Adrenal gland (tissue), 9 donors: ENCODE measurements at regions not wholly inside any gene's neighbourhood (a gene's known extent, or its start where the extent isn't known, plus 50 kb on each side); places are given as distances from the start of the nearest gene placed in this dataset.

ENCODE experiments used
- DNase-seq, 7 donors: peaks; one replicate each; pipeline ENCODE4 v3.0.0-alpha.2; 2019 to 2020
- H3K27ac ChIP-seq, 5 donors: fragments of 200-600 bp; sonication (generic) in 4 of 5; 1 replicate in 3 of 5; 2 replicates in 2 of 5; pipeline versions ENCODE4 v1.5.1 to v1.8.0; 2016 to 2020; ENCODE audit warnings: mild to moderate bottlenecking in 1 of 5
- H3K27me3 ChIP-seq: fragments of 200-600 bp; 2 replicates; pipeline ENCODE4 v1.8.0; 2021
- H3K36me3 ChIP-seq, 2 donors: fragments of 200-600 bp; replicated peaks in 1 of 2; 1 replicate in 1 of 2; 2 replicates in 1 of 2; pipeline versions ENCODE4 v1.5.1 to v1.8.0; 2018 to 2022
- H3K4me1 ChIP-seq, 2 donors: fragments of 200-600 bp; replicated peaks in 1 of 2; 1 replicate in 1 of 2; 2 replicates in 1 of 2; pipeline versions ENCODE4 v1.5.1 to v1.8.0; 2018 to 2021
- H3K4me3 ChIP-seq, 4 donors: fragments of 200-600 bp; sonication (generic) in 3 of 4; one replicate each; pipeline ENCODE4 v1.5.1; 2016 to 2018
- H3K9me3 ChIP-seq, 3 donors: fragments of 200-600 bp; sonication (generic) in 1 of 3; replicated peaks in 1 of 3; 1 replicate in 2 of 3; 2 replicates in 1 of 3; pipeline versions ENCODE4 v1.5.1 to v1.8.0; 2016 to 2021
- POLR2A ChIP-seq, 2 donors: fragments of 450-650 bp; IDR thresholded peaks; one replicate each; pipeline ENCODE4 v1.6.1; 2017; ENCODE audit warnings: antibody characterized with exemption in 2 of 2, mild to moderate bottlenecking in 2 of 2, moderate library complexity in 1 of 2
- WGBS, 4 donors: extraction: QIAGEN DNeasy Blood & Tissue Kit in 2 of 4; methylation state at CpG; one replicate each; pipeline versions ENCODE4 v1.1.5 to v1.1.7; 2013 to 2017; 5-methylcytosine and 5-hydroxymethylcytosine counted together
- intact Hi-C, 2 donors: fragments of 100-400 bp; cut with DNase I; formaldehyde crosslinking; loops; one replicate each; pipeline versions ENCODE4 v1.14.1 to v1.15.0; 2022 to 2023
- TF ChIP-seq, protein P1 (sequence below), 6 experiments: fragments of 450-650 bp in 4 of 6; fragments of 200-600 bp in 2 of 6; sonication (generic) in 1 of 6; IDR thresholded peaks; 1 replicate in 5 of 6; 2 replicates in 1 of 6; pipeline versions ENCODE4 v1.5.1 to v1.8.0; 2016 to 2021; ENCODE audit warnings: antibody characterized with exemption in 6 of 6, mild to moderate bottlenecking in 2 of 6, moderate library complexity in 1 of 6
- donor health status: healthy with polysubstance abuse.
- donor health status: Bipolar disorder and iron deficiency.
- donor health status: DM: yes; HTN: yes; CAD: no.
- donor health status: DM: no; HTN: no; CAD: no.
- donor health status: DM: no; HTN: no; CAD: no.

DNA sequence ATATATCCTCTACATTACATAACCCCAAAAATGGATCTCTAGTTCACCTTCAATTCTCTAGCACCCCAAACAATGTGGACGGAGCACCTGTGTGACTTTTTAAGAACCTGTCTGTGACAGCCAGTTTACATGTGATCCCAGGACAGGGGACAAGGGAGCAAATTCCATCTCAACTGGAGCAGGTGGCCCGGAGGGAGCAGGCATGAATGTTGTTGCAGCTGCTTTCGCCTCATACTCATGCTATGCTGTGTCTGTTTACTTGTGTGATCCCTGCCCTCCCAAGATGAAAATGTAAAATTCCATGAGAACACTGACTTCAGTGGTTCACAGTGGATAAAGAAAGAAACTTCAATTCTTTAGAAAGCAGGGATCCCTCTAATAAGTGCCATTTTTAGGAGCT is 600.3 kb downstream of the CDH26 start:
- no peak for TF ChIP-seq POLR2A (IDR thresholded peaks at IDR 0.05)
- TF ChIP-seq, protein P1, sequence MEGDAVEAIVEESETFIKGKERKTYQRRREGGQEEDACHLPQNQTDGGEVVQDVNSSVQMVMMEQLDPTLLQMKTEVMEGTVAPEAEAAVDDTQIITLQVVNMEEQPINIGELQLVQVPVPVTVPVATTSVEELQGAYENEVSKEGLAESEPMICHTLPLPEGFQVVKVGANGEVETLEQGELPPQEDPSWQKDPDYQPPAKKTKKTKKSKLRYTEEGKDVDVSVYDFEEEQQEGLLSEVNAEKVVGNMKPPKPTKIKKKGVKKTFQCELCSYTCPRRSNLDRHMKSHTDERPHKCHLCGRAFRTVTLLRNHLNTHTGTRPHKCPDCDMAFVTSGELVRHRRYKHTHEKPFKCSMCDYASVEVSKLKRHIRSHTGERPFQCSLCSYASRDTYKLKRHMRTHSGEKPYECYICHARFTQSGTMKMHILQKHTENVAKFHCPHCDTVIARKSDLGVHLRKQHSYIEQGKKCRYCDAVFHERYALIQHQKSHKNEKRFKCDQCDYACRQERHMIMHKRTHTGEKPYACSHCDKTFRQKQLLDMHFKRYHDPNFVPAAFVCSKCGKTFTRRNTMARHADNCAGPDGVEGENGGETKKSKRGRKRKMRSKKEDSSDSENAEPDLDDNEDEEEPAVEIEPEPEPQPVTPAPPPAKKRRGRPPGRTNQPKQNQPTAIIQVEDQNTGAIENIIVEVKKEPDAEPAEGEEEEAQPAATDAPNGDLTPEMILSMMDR (IDR thresholded peaks at IDR 0.05) = no peak
- Histone ChIP-seq H3K36me3 (no peaks in the 10 kb centered on the region), H3K4me1 (no peaks in the 10 kb centered on the region), H3K27ac (no peak overlapping the region), H3K4me3 (no peak overlapping the region), H3K27me3 (no peaks in the 10 kb centered on the region), H3K9me3 (no peaks in the 10 kb centered on the region)
- WGBS, 4 donors = 63 to 92% (median 86%) methylated on average over 3 of the region's 3 CpGs
- intact Hi-C loops = no loop called here
- DNase-seq = no peak

DNA sequence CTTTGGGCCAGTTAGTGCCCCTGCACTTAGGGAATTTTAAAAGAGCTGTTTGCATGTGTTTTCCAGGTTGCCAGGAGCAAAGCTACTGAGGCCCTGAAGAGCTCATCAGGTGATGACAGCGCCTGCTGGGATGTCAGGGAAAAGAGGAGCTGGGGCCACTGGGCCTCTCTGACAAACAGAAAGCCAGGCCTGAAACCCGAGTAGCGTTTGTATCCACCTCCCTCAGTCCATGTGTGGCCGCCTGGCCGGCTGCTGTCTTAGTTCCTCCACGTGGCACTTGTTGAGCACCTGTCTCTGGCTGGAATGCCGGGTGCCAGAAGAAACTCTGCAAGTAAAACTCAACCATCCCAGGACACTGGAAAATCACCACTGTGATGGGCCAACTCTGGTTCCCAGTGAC is 601.2 kb downstream of the CDH26 start:
- Histone ChIP-seq H3K4me3 (no peak overlapping the region), H3K36me3 (no peaks in the 10 kb centered on the region), H3K27me3 (no peaks in the 10 kb centered on the region), H3K27ac (no peak overlapping the region), H3K9me3 (no peaks in the 10 kb centered on the region), H3K4me1 (no peaks in the 10 kb centered on the region)
- TF ChIP-seq, protein P1 (IDR thresholded peaks at IDR 0.05) = no peak
- TF ChIP-seq POLR2A (IDR thresholded peaks at IDR 0.05) = no peak
- intact Hi-C loops = no loop called here
- WGBS, 4 donors = 40 to 73% (median 58%) methylated on average over 1 to 7 of the region's 7 CpGs
- no peak for DNase-seq

DNA sequence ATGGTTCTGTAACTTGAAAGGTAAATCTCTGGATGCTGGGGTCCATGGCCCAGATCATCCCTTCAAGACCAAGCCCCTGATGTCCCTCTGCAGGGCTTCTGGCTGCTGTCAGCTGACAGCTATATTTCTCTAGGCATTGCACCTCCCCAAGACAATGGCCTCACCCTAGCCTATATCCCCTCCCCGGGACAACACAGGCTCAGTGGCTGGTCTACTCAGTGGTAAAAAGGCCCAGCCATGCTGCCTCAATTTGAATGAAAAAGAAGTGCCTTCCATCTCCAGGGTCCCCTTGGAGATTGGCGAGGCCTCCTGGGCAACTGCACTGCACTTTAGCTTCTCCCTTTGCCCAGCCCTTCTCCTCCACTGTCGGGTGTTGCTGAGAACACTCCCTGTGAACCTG is 602.8 kb downstream of the CDH26 start:
- no peak for TF ChIP-seq POLR2A (IDR thresholded peaks at IDR 0.05)
- TF ChIP-seq, protein P1 (IDR thresholded peaks at IDR 0.05) = no peak
- intact Hi-C loops = no loop called here
- Histone ChIP-seq H3K27ac (no peak overlapping the region), H3K36me3 (no peaks in the 10 kb centered on the region), H3K4me3 (no peak overlapping the region), H3K4me1 (no peaks in the 10 kb centered on the region), H3K27me3 (no peaks in the 10 kb centered on the region), H3K9me3 (no peaks in the 10 kb centered on the region)
- 76 to 91% (median 84%) methylated on average over 2 to 3 of the region's 3 CpGs for WGBS, 4 donors
- no peak for DNase-seq

DNA sequence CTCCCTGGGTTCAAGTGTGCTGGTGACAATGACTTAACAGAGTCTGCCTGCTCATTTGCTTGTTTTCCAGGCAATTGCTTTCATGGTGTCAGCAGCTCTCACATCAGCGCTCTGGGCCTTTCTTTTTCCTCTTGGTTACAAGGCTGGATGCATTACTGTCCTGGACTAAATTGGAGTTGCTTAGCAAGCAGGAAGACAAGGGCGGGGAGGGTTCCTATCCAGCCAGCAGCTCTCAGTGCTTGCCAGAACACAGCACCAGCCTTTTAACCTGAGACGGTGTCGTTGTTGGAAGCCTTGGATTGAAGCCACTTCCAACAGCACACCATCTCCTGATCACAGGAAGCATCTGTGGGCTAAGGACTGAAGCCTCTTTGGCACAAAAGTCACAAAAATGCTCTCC is 606.9 kb downstream of the CDH26 start:
- Histone ChIP-seq H3K9me3 (no peaks in the 10 kb centered on the region), H3K36me3 (no peaks in the 10 kb centered on the region), H3K4me3 (no peak overlapping the region), H3K27ac (no peak overlapping the region), H3K4me1 (no peaks in the 10 kb centered on the region), H3K27me3 (no peaks in the 10 kb centered on the region)
- peak in 3 of 7 donors; percentile 16 to 61 (median 20) for DNase-seq
- no peak for TF ChIP-seq POLR2A (IDR thresholded peaks at IDR 0.05)
- TF ChIP-seq, protein P1 (IDR thresholded peaks at IDR 0.05) = no peak
- WGBS, 4 donors = 30 to 61% (median 55%) methylated on average over 4 of the region's 4 CpGs
- intact Hi-C loops = no loop called here
